ENCODE measurements at regions not wholly inside any gene's neighbourhood (a gene's known extent, or its start where the extent isn't known, plus 50 kb on each side); places are given as distances from the start of the nearest gene placed in this dataset.

- ChIA-PET POLR2A (no interaction called here), CTCF (interaction anchor here (1.0 to 1.1 kb wide), 2 partner anchors 11 to 21 kb away, joined by 3 to 5 read pairs; no protein-coding TSS in a partner anchor)
- no peak overlapping the region for H2AFZ ChIP-seq (ENCODE audit: low read depth)
- H3K27ac ChIP-seq (ENCODE audit: low read depth in 2 of 2, low read length in 1 of 2), result no peak overlapping the region
- H3F3A ChIP-seq (replicated peaks; ENCODE audit: insufficient read depth), result no peaks in the 10 kb centered on the region
- 63% methylated on average over 7 of the region's 8 CpGs for WGBS (ENCODE audit: low lambda C conversion rate)
- no peaks in the 10 kb centered on the region for H3K9me2 ChIP-seq
- H3K27me3 ChIP-seq (ENCODE audit: insufficient read depth), result no peaks in the 10 kb centered on the region
- peaks cover 0 to 9% of the 10 kb centered on the region in 2 experiments; a peak in 1 of 4 replicates for H3K4me1 ChIP-seq (ENCODE audit: control insufficient read depth in 1 of 2, insufficient read depth in 2 of 2, low read depth in 1 of 2, low read length in 1 of 2)
- H4K20me1 ChIP-seq (ENCODE audit: insufficient read depth), result no peaks in the 10 kb centered on the region
- TF ChIP-seq, protein P1, sequence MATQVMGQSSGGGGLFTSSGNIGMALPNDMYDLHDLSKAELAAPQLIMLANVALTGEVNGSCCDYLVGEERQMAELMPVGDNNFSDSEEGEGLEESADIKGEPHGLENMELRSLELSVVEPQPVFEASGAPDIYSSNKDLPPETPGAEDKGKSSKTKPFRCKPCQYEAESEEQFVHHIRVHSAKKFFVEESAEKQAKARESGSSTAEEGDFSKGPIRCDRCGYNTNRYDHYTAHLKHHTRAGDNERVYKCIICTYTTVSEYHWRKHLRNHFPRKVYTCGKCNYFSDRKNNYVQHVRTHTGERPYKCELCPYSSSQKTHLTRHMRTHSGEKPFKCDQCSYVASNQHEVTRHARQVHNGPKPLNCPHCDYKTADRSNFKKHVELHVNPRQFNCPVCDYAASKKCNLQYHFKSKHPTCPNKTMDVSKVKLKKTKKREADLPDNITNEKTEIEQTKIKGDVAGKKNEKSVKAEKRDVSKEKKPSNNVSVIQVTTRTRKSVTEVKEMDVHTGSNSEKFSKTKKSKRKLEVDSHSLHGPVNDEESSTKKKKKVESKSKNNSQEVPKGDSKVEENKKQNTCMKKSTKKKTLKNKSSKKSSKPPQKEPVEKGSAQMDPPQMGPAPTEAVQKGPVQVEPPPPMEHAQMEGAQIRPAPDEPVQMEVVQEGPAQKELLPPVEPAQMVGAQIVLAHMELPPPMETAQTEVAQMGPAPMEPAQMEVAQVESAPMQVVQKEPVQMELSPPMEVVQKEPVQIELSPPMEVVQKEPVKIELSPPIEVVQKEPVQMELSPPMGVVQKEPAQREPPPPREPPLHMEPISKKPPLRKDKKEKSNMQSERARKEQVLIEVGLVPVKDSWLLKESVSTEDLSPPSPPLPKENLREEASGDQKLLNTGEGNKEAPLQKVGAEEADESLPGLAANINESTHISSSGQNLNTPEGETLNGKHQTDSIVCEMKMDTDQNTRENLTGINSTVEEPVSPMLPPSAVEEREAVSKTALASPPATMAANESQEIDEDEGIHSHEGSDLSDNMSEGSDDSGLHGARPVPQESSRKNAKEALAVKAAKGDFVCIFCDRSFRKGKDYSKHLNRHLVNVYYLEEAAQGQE (IDR thresholded peaks at IDR 0.05; ENCODE audit: low read depth, low read length), result no peak
- TF ChIP-seq SMC3 (IDR thresholded peaks at IDR 0.05; ENCODE audit: low read depth, low read length) (no peak), EZH2phosphoT487 (IDR thresholded peaks at IDR 0.05; ENCODE audit: borderline replicate concordance, low read depth) (no peak), CHD2 (IDR thresholded peaks at IDR 0.05; ENCODE audit: low read length, partially characterized antibody) (no peak), RCOR1 (IDR thresholded peaks at IDR 0.05; ENCODE audit: low read length) (no peak), TAF1 (IDR thresholded peaks at IDR 0.05; ENCODE audit: borderline replicate concordance, low read depth, low read length) (no peak), FOXM1 (IDR thresholded peaks at IDR 0.05; ENCODE audit: low read depth) (no peak), RFX5 (IDR thresholded peaks at IDR 0.05; ENCODE audit: low read length) (no peak), RAD21 (IDR thresholded peaks at IDR 0.05; ENCODE audit: low read length) (no peak)
- TF ChIP-seq, protein P2, sequence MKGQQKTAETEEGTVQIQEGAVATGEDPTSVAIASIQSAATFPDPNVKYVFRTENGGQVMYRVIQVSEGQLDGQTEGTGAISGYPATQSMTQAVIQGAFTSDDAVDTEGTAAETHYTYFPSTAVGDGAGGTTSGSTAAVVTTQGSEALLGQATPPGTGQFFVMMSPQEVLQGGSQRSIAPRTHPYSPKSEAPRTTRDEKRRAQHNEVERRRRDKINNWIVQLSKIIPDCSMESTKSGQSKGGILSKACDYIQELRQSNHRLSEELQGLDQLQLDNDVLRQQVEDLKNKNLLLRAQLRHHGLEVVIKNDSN (IDR thresholded peaks at IDR 0.05; ENCODE audit: borderline replicate concordance, low read depth), result no peak
- no peaks in the 10 kb centered on the region for H3K79me2 ChIP-seq (ENCODE audit: insufficient read depth)
- no peaks in the 10 kb centered on the region for H3K9me3 ChIP-seq
- no peak overlapping the region for H3K4me3 ChIP-seq (ENCODE audit: low read depth in 2 of 2, low read length in 1 of 2)
- H3K36me3 ChIP-seq (replicated peaks in 1 of 2; ENCODE audit: control insufficient read depth in 1 of 2, insufficient read depth in 2 of 2, low read length in 1 of 2), result no peaks in the 10 kb centered on the region
- no peak overlapping the region for H3K9ac ChIP-seq
- H3K4me2 ChIP-seq, result no peak overlapping the region
- no peak for DNase-seq
These were observed 274.8 kb downstream of the CTTN start for GRCh38 chr11:70672991-70673653.

- H3K9me2 ChIP-seq, result no peaks in the 10 kb centered on the region
- H2AFZ ChIP-seq (ENCODE audit: low read depth), result no peak overlapping the region
- no peak overlapping the region for H3K27ac ChIP-seq (ENCODE audit: low read depth in 2 of 2, low read length in 1 of 2)
- no peaks in the 10 kb centered on the region for H3F3A ChIP-seq (replicated peaks; ENCODE audit: insufficient read depth)
- POLR2A ChIA-PET, result no interaction called here
- H3K4me1 ChIP-seq (ENCODE audit: control insufficient read depth in 1 of 2, insufficient read depth in 2 of 2, low read depth in 1 of 2, low read length in 1 of 2), result peaks cover 0 to 9% of the 10 kb centered on the region in 2 experiments; a peak in 1 of 4 replicates
- no peaks in the 10 kb centered on the region for H3K27me3 ChIP-seq (ENCODE audit: insufficient read depth)
- no peak overlapping the region for H3K9ac ChIP-seq
- no peaks in the 10 kb centered on the region for H3K9me3 ChIP-seq
- H3K4me3 ChIP-seq (ENCODE audit: low read depth in 2 of 2, low read length in 1 of 2), result no peak overlapping the region
- no peak for DNase-seq
- H3K79me2 ChIP-seq (ENCODE audit: insufficient read depth), result no peaks in the 10 kb centered on the region
- H4K20me1 ChIP-seq (ENCODE audit: insufficient read depth), result no peaks in the 10 kb centered on the region
- 31% methylated on average over 3 of the region's 3 CpGs for WGBS (ENCODE audit: low lambda C conversion rate)
- H3K36me3 ChIP-seq (replicated peaks in 1 of 2; ENCODE audit: control insufficient read depth in 1 of 2, insufficient read depth in 2 of 2, low read length in 1 of 2), result no peaks in the 10 kb centered on the region
- H3K4me2 ChIP-seq, result no peak overlapping the region
- CTCF ChIA-PET, result no interaction called here
- no peak for TF ChIP-seq FOSL2 (IDR thresholded peaks at IDR 0.05; ENCODE audit: borderline replicate concordance, low read depth)
- TF ChIP-seq, protein P3, sequence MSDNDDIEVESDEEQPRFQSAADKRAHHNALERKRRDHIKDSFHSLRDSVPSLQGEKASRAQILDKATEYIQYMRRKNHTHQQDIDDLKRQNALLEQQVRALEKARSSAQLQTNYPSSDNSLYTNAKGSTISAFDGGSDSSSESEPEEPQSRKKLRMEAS (IDR thresholded peaks at IDR 0.05; ENCODE audit: low read depth), result no peak
- no peak for TF ChIP-seq FOXJ3 (CRISPR knock-in tag; IDR thresholded peaks at IDR 0.05)
- TF ChIP-seq MXI1 (IDR thresholded peaks at IDR 0.05; ENCODE audit: low read depth, low read length), result no peak
- no peak for TF ChIP-seq ELF1 (IDR thresholded peaks at IDR 0.05)
- TF ChIP-seq, protein P2 (IDR thresholded peaks at IDR 0.05; ENCODE audit: borderline replicate concordance, low read depth), result no peak
- no peak for TF ChIP-seq GATA2 (CRISPR knock-in tag; IDR thresholded peaks at IDR 0.05)
- no peak for TF ChIP-seq CHD2 (IDR thresholded peaks at IDR 0.05; ENCODE audit: low read length, partially characterized antibody)
- TF ChIP-seq NRF1 (IDR thresholded peaks at IDR 0.05; ENCODE audit: low read depth, low read length), result no peak
- TF ChIP-seq TAF1 (IDR thresholded peaks at IDR 0.05; ENCODE audit: borderline replicate concordance, low read depth, low read length), result no peak
- TF ChIP-seq, protein P4, sequence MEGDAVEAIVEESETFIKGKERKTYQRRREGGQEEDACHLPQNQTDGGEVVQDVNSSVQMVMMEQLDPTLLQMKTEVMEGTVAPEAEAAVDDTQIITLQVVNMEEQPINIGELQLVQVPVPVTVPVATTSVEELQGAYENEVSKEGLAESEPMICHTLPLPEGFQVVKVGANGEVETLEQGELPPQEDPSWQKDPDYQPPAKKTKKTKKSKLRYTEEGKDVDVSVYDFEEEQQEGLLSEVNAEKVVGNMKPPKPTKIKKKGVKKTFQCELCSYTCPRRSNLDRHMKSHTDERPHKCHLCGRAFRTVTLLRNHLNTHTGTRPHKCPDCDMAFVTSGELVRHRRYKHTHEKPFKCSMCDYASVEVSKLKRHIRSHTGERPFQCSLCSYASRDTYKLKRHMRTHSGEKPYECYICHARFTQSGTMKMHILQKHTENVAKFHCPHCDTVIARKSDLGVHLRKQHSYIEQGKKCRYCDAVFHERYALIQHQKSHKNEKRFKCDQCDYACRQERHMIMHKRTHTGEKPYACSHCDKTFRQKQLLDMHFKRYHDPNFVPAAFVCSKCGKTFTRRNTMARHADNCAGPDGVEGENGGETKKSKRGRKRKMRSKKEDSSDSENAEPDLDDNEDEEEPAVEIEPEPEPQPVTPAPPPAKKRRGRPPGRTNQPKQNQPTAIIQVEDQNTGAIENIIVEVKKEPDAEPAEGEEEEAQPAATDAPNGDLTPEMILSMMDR (IDR thresholded peaks at IDR 0.05), result no peak
- TF ChIP-seq TEAD4 (IDR thresholded peaks at IDR 0.05; ENCODE audit: borderline replicate concordance, insufficient read depth), result no peak
- TF ChIP-seq EP300 (IDR thresholded peaks at IDR 0.05; ENCODE audit: borderline replicate concordance in 1 of 2, low read depth in 1 of 2, low read length in 1 of 2), result no peak
- TF ChIP-seq SMC3 (IDR thresholded peaks at IDR 0.05; ENCODE audit: low read depth, low read length), result no peak
These were observed 276.3 kb downstream of the CTTN start for GRCh38 chr11:70674605-70675004.

Measured in SK-N-SH (cell line).